SU-DHL-6 (cell line): ENCODE measurements at regions not wholly inside any gene's neighbourhood (a gene's known extent, or its start where the extent isn't known, plus 50 kb on each side); places are given as distances from the start of the nearest gene placed in this dataset.

Source experiments
- H2AFZ ChIP-seq: fragments of 200-600 bp; sonication (generic); 2 replicates; pipeline ENCODE4 v1.6.1; 2014; ENCODE audit warnings: low read depth, mild to moderate bottlenecking, moderate library complexity, mixed read lengths, antibody characterized with exemption, low read length; ENCODE audit not compliant: severe bottlenecking
- H3F3A ChIP-seq: fragments of 200-600 bp; shearing (Covaris generic); 2 replicates; pipeline ENCODE4 v1.6.0; 2016; ENCODE audit warnings: antibody characterized with exemption, mild to moderate bottlenecking; ENCODE audit not compliant: insufficient read depth
- H3K27ac ChIP-seq: fragments of 200-600 bp; sonication (generic); 2 replicates; pipeline ENCODE4 v1.5.1; 2016; ENCODE audit warnings: low read depth, mild to moderate bottlenecking, low read length, moderate library complexity, mixed read lengths
- H3K27me3 ChIP-seq: fragments of 200-600 bp; sonication (generic), shearing (Covaris generic); 2 replicates; pipeline ENCODE4 v1.6.0; 2014; ENCODE audit warnings: mild to moderate bottlenecking, low read length
- H3K36me3 ChIP-seq: fragments of 200-600 bp; sonication (generic); 2 replicates; pipeline ENCODE4 v1.6.1; 2014; ENCODE audit warnings: mild to moderate bottlenecking, low read length, mixed read lengths
- H3K4me2 ChIP-seq: fragments of 300-600, 200-600 bp; shearing (Covaris generic), sonication (generic); 2 replicates; pipeline ENCODE4 v1.6.0; 2014; ENCODE audit warnings: low read length, low read depth, mild to moderate bottlenecking; ENCODE audit not compliant: poor library complexity, severe bottlenecking
- H3K4me3 ChIP-seq: fragments of 200-600 bp; sonication (generic); 2 replicates; pipeline ENCODE4 v1.5.1; 2014; ENCODE audit warnings: antibody characterized with exemption, low read length, mild to moderate bottlenecking, mixed read lengths; ENCODE audit not compliant: insufficient read depth, poor library complexity, severe bottlenecking
- H3K79me2 ChIP-seq: fragments of 200-600 bp; sonication (generic); 2 replicates; pipeline ENCODE4 v1.6.1; 2014; ENCODE audit warnings: mild to moderate bottlenecking, low read length, moderate library complexity; ENCODE audit not compliant: insufficient read depth
- H3K9ac ChIP-seq: fragments of 200-600 bp; sonication (generic); 2 replicates; pipeline ENCODE4 v1.7.0; 2014; ENCODE audit warnings: mild to moderate bottlenecking, low read length
- H3K9me2 ChIP-seq: fragments of 200-600 bp; sonication (generic); replicated peaks from 2 replicates; pipeline ENCODE4 v1.6.1; 2014; ENCODE audit warnings: low read length; ENCODE audit not compliant: insufficient read depth
- H3K9me3 ChIP-seq: fragments of 200-600 bp; sonication (generic); 2 replicates; pipeline ENCODE4 v1.6.1; 2014; ENCODE audit warnings: low read length, mixed read lengths; ENCODE audit not compliant: insufficient read depth
- H4K20me1 ChIP-seq: fragments of 200-600 bp; sonication (generic); 2 replicates; pipeline ENCODE4 v1.6.1; 2014; ENCODE audit warnings: low read depth, mild to moderate bottlenecking, antibody characterized with exemption, low read length, moderate library complexity, mixed read lengths
- CTCF ChIP-seq: fragments of 200-600 bp; sonication (generic); IDR thresholded peaks from one replicate; pipeline ENCODE4 v1.5.1; 2017; ENCODE audit warnings: antibody characterized with exemption, mild to moderate bottlenecking, low read length, moderate library complexity; ENCODE audit not compliant: insufficient read depth, poor library complexity, severe bottlenecking
- EZH2phosphoT487 ChIP-seq: fragments of 200-600 bp; sonication (generic), shearing (Covaris generic); conservative IDR thresholded peaks from 2 replicates; pipeline ENCODE4 v1.6.1; 2018; ENCODE audit warnings: mild to moderate bottlenecking, antibody characterized with exemption, low read length, moderate library complexity, mixed read lengths

GRCh38 chr2:120428748-120429147 lies 82.8 kb downstream of the INHBB start:
- Histone ChIP-seq H3K4me2 (no peak overlapping the region), H2AFZ (no peak overlapping the region), H3F3A (no peaks in the 10 kb centered on the region), H3K9me3 (no peaks in the 10 kb centered on the region), H4K20me1 (no peaks in the 10 kb centered on the region), H3K27ac (no peak overlapping the region), H3K27me3 (no peaks in the 10 kb centered on the region), H3K4me3 (no peak overlapping the region), H3K9me2 (no peaks in the 10 kb centered on the region), H3K36me3 (no peaks in the 10 kb centered on the region), H3K9ac (no peak overlapping the region), H3K79me2 (no peaks in the 10 kb centered on the region)
- TF ChIP-seq EZH2phosphoT487 (no peak), CTCF (no peak)

- Histone ChIP-seq H3K36me3 (no peaks in the 10 kb centered on the region), H3F3A (no peaks in the 10 kb centered on the region), H3K4me2 (no peak overlapping the region), H3K79me2 (no peaks in the 10 kb centered on the region), H3K27ac (no peak overlapping the region), H3K9me2 (no peaks in the 10 kb centered on the region), H4K20me1 (no peaks in the 10 kb centered on the region), H3K9me3 (no peaks in the 10 kb centered on the region), H3K9ac (no peak overlapping the region), H2AFZ (no peak overlapping the region), H3K4me3 (no peak overlapping the region), H3K27me3 (no peaks in the 10 kb centered on the region)
- TF ChIP-seq CTCF (no peak), EZH2phosphoT487 (no peak)
These were observed 83.9 kb downstream of the INHBB start for GRCh38 chr2:120429586-120430500.

DNA sequence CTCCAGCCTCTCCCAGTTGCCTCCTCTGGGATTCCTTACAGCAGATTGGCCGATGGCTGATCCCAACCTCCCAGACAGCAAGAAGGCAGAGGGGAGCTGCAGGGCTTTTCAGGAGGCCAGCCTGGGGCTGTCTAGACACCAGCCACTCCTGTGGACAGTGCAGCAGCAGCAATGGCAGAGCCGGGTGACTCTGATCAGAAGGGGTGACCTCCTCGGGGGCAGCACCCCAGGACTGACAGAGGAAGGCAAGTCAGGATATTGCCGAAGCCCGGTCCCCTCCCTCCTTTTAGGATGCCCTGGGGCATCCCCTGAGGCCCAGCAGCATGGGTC lies 84.5 kb downstream of the INHBB start:
- no peaks in the 10 kb centered on the region for H3K9me2 ChIP-seq
- H4K20me1 ChIP-seq: no peaks in the 10 kb centered on the region
- TF ChIP-seq CTCF: no peak
- no peak for TF ChIP-seq EZH2phosphoT487
- H3K4me3 ChIP-seq: no peak overlapping the region
- H3K27ac ChIP-seq: no peak overlapping the region
- H3K9me3 ChIP-seq: no peaks in the 10 kb centered on the region
- H3F3A ChIP-seq: no peaks in the 10 kb centered on the region
- no peaks in the 10 kb centered on the region for H3K36me3 ChIP-seq
- no peak overlapping the region for H3K9ac ChIP-seq
- H2AFZ ChIP-seq: no peak overlapping the region
- H3K27me3 ChIP-seq: no peaks in the 10 kb centered on the region
- H3K4me2 ChIP-seq: no peak overlapping the region
- no peaks in the 10 kb centered on the region for H3K79me2 ChIP-seq
